ENCODE measurements at regions not wholly inside any gene's neighbourhood (a gene's known extent, or its start where the extent isn't known, plus 50 kb on each side); places are given as distances from the start of the nearest gene placed in this dataset.
A peak's percentile ranks its signal among the peaks of the same experiment; 100 is the strongest.

- Histone ChIP-seq H3K4me3 (no peak overlapping the region), H3K4me2 (ENCODE audit: insufficient read depth, low read length) (no peak overlapping the region), H3K9ac (ENCODE audit: insufficient read depth in 1 of 2, low read depth in 2 of 2, low read length in 2 of 2) (peak overlapping the region; percentile 58 to 86; a peak in 3 of 4 replicates), H3K27ac (ENCODE audit: extremely low read depth, low read depth, low read length) (peak overlapping the region; percentile 99; the same call in 2 of the 3 replicates), H4K20me1 (replicated peaks; ENCODE audit: control insufficient read depth, insufficient read depth, low read length) (no peaks in the 10 kb centered on the region), H3K9me3 (replicated peaks; ENCODE audit: control insufficient read depth, insufficient read depth, low read depth, low read length) (0 out of 2 replicates have a peak, but pooled peaks cover 2% of the 10 kb centered on the region), H3K27me3 (ENCODE audit: control insufficient read depth in 2 of 2, insufficient read depth in 2 of 2, low read length in 2 of 2) (no peaks in the 10 kb centered on the region), H3K4me1 (replicated peaks in 1 of 2; ENCODE audit: control insufficient read depth in 2 of 2, insufficient read depth in 2 of 2, low read length in 2 of 2) (peaks cover 41 to 56% of the 10 kb centered on the region in 2 experiments), H3K79me2 (ENCODE audit: control insufficient read depth, insufficient read depth, low read length) (0 out of 3 replicates have a peak, but pooled peaks cover 3% of the 10 kb centered on the region), H3K9me1 (ENCODE audit: control insufficient read depth, insufficient read depth, low read length) (no peaks in the 10 kb centered on the region), H3K36me3 (ENCODE audit: control insufficient read depth, insufficient read depth, low read length) (no peaks in the 10 kb centered on the region), H2AFZ (ENCODE audit: low read depth, low read length) (peak overlapping the region; percentile 71)
- ChIA-PET POLR2A (interaction anchor here (0.8 to 1.5 kb wide), 5 partner anchors 57 to 261 kb away, joined by 3 to 9 read pairs (median 4); no protein-coding TSS in a partner anchor), CTCF (ENCODE audit: low intra/inter-chr PET ratio) (interaction anchor here (0.5 to 1.6 kb wide), 4 partner anchors 26 to 1626 kb away, joined by 3 to 4 read pairs (median 4); no protein-coding TSS in a partner anchor)
- FAIRE-seq (no peak), DNase-seq (ENCODE audit: extremely low read depth in 1 of 4, low spot score in 3 of 4) (no peak), ATAC-seq (no peak)
- intact Hi-C loops (cut with micrococcal nuclease) (loop anchor here (1.0 to 5.0 kb wide), 5 partner anchors 28 to 606 kb away; no protein-coding TSS in a partner anchor), in situ Hi-C loops (cut with MboI) (loop anchor here (10.0 kb wide), 1 partner anchor 608 kb away; the partner anchor contains the start of gene ZNF839)
- 90% methylated on average over 13 of the region's 16 CpGs for WGBS (ENCODE audit: insufficient coverage, low coverage, missing lambda C conversion rate)
- no peak for TF ChIP-seq U2AF1 (optimal IDR thresholded peaks at IDR 0.05; ENCODE audit: low read depth, low read length)
- no TSS peak for BruUV-seq (replicated peaks)
Observed at GRCh38 chr14:101706509-101707067, 54.9 kb upstream of the PPP2R5C start.

- intact Hi-C loops (cut with micrococcal nuclease) (loop anchor here (1.0 to 5.0 kb wide), 5 partner anchors 28 to 605 kb away; no protein-coding TSS in a partner anchor), in situ Hi-C loops (cut with MboI) (loop anchor here (10.0 kb wide), 1 partner anchor 608 kb away; the partner anchor contains the start of gene ZNF839)
- peak; percentile 98 for FAIRE-seq
- H3K36me3 ChIP-seq (ENCODE audit: control insufficient read depth, insufficient read depth, low read length), result no peaks in the 10 kb centered on the region
- 0 out of 3 replicates have a peak, but pooled peaks cover 3% of the 10 kb centered on the region for H3K79me2 ChIP-seq (ENCODE audit: control insufficient read depth, insufficient read depth, low read length)
- CTCF ChIA-PET (ENCODE audit: low intra/inter-chr PET ratio), result interaction anchor here (0.5 to 1.6 kb wide), 3 partner anchors 26 to 339 kb away, joined by 3 to 4 read pairs (median 3); no protein-coding TSS in a partner anchor
- H3K9me1 ChIP-seq (ENCODE audit: control insufficient read depth, insufficient read depth, low read length), result no peaks in the 10 kb centered on the region
- peak overlapping the region; percentile 59 for H3K4me2 ChIP-seq (ENCODE audit: insufficient read depth, low read length)
- no TSS peak for BruUV-seq (replicated peaks)
- H3K4me1 ChIP-seq (replicated peaks in 1 of 2; ENCODE audit: control insufficient read depth in 2 of 2, insufficient read depth in 2 of 2, low read length in 2 of 2), result peaks cover 41 to 56% of the 10 kb centered on the region in 2 experiments
- peak overlapping the region; percentile 71 for H2AFZ ChIP-seq (ENCODE audit: low read depth, low read length)
- 0 out of 2 replicates have a peak, but pooled peaks cover 2% of the 10 kb centered on the region for H3K9me3 ChIP-seq (replicated peaks; ENCODE audit: control insufficient read depth, insufficient read depth, low read depth, low read length)
- ATAC-seq, result peak; percentile 36
- H3K4me3 ChIP-seq, result no peak overlapping the region
- peak in 3 of 4 experiments; percentile 31 to 87 (median 42) for DNase-seq (ENCODE audit: extremely low read depth in 1 of 4, low spot score in 3 of 4)
- H3K27ac ChIP-seq (ENCODE audit: extremely low read depth, low read depth, low read length), result peak overlapping the region; percentile 99
- whole genome bisulfite sequencing (ENCODE audit: insufficient coverage, low coverage, missing lambda C conversion rate), result 21% methylated on average over 16 of the region's 18 CpGs
- H3K27me3 ChIP-seq (ENCODE audit: control insufficient read depth in 2 of 2, insufficient read depth in 2 of 2, low read length in 2 of 2), result no peaks in the 10 kb centered on the region
- H3K9ac ChIP-seq (ENCODE audit: insufficient read depth in 1 of 2, low read depth in 2 of 2, low read length in 2 of 2), result peak overlapping the region; percentile 58 to 86; a peak in 3 of 4 replicates
- no peaks in the 10 kb centered on the region for H4K20me1 ChIP-seq (replicated peaks; ENCODE audit: control insufficient read depth, insufficient read depth, low read length)
- POLR2A ChIA-PET, result interaction anchor here (0.6 to 1.5 kb wide), 6 partner anchors 56 to 260 kb away, joined by 3 to 9 read pairs (median 4); no protein-coding TSS in a partner anchor
- TF ChIP-seq REST (IDR thresholded peaks at IDR 0.05; ENCODE audit: borderline replicate concordance) (peak; percentile 78), REST (CRISPR knock-in tag; IDR thresholded peaks at IDR 0.05; ENCODE audit: low read depth) (no peak)
Observed at GRCh38 chr14:101707068-101707842, 54.3 kb upstream of the PPP2R5C start.

Data from K562 (cell line).